BE2C (cell line): ENCODE measurements at regions not wholly inside any gene's neighbourhood (a gene's known extent, or its start where the extent isn't known, plus 50 kb on each side); places are given as distances from the start of the nearest gene placed in this dataset.

Experiments
- DNase-seq: peaks from one replicate; pipeline ENCODE4 v3.0.0-alpha.2; 2020
- H3K27me3 ChIP-seq: fragments of 250-450 bp; sonication (Bioruptor Pico); 2 replicates; pipeline ENCODE4 v1.5.1; 2020; ENCODE audit warnings: mild to moderate bottlenecking
- H3K36me3 ChIP-seq: fragments of 250-450 bp; sonication (Bioruptor Pico); 2 replicates; pipeline ENCODE4 v1.5.1; 2020; ENCODE audit warnings: mild to moderate bottlenecking
- H3K4me1 ChIP-seq: fragments of 250-450 bp; sonication (Bioruptor Pico); 2 replicates; pipeline ENCODE4 v1.5.1; 2020
- H3K4me3 ChIP-seq: 2 replicates; pipeline ENCODE4 v1.5.1; 2011; ENCODE audit warnings: low read depth, low read length
- H3K9me3 ChIP-seq: fragments of 250-450 bp; sonication (Bioruptor Pico); 2 replicates; pipeline ENCODE4 v1.5.1; 2020
- CTCF ChIP-seq: IDR thresholded peaks from 2 replicates; pipeline ENCODE4 v1.5.1; 2012; ENCODE audit warnings: mild to moderate bottlenecking, low read depth, low read length

- Histone ChIP-seq H3K9me3 (no peaks in the 10 kb centered on the region), H3K27me3 (no peaks in the 10 kb centered on the region), H3K4me3 (no peak overlapping the region), H3K4me1 (no peaks in the 10 kb centered on the region), H3K36me3 (no peaks in the 10 kb centered on the region)
- no peak for TF ChIP-seq CTCF
- no peak for DNase-seq
These were observed 140.4 kb downstream of the NFKBIZ start for GRCh38 chr3:101989578-101990200.

DNA sequence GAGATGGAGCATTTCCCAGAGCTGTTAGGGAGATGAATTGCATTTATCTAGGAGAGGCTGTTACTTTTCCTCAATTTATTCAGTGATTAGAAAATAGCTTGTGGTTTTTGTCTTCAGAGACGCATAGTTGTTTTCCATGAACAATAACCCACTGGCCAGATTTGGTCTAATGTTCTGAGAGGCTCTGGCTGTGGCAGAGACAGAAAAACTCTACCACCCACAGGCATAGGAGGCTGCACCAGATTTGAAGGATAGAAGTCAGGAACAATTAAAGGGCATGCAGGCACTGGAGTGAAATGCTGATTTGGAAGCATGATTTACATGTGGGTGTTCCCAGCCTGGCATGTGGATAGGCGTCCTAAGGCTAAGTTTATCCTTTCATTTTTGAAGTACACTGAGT lies 143.5 kb downstream of the NFKBIZ start:
- DNase-seq: no peak
- H3K27me3 ChIP-seq: no peaks in the 10 kb centered on the region
- H3K36me3 ChIP-seq: no peaks in the 10 kb centered on the region
- no peaks in the 10 kb centered on the region for H3K4me1 ChIP-seq
- H3K4me3 ChIP-seq: no peak overlapping the region
- TF ChIP-seq CTCF: no peak
- H3K9me3 ChIP-seq: no peaks in the 10 kb centered on the region

DNA sequence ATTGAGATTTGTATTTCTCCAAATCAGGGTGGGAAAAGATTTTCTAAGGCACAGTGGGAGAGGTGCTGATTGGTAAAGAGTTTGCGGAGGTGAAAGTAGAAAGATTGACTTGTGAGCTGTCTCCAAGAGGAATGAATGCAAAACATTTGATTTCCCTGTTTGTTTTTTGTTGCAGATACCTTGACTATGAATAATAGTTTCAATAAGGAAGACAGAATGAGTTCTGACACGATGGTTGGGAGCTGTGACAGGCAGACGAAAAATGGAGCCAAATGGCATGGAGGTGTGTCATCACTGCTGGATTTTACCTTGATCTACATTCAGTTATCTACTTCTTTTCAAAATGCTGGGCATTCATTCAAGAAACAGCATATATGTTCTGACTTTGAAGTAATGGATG lies 145.1 kb downstream of the NFKBIZ start:
- Histone ChIP-seq H3K4me3 (no peak overlapping the region), H3K4me1 (no peaks in the 10 kb centered on the region), H3K9me3 (no peaks in the 10 kb centered on the region), H3K36me3 (no peaks in the 10 kb centered on the region), H3K27me3 (no peaks in the 10 kb centered on the region)
- DNase-seq: no peak
- TF ChIP-seq CTCF: no peak

DNA sequence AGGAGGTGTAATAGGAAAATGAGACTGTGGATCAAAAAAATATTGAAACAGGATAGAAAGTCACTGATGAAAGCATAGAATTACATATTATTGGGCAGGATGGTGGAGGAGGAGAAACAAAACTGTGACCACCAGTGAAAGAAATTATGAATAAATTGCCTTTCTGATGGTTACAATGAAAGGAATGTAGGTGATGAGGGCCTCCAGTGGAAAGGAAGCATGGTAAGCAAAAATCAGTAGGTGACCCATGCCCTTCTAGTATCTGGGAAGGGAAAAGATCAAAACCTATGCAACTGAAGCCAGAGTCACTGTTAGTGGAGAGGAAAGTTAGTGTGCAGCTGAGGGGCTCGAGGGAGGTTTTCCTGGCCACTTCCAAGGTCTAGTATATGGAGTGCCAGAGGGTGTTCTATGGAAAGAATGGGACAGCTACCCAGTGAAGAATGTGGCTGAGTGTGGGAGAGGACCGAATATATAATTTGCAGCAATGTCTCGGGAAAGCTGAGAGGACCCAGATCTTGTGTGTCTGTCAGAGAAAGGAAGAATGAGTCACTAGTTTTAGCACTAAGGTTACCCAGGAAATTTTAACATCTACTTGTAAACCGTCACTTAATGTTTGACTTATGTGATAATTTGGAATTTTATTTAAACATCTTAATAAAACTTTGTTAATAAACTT lies 146.2 kb downstream of the NFKBIZ start:
- Histone ChIP-seq H3K36me3 (no peaks in the 10 kb centered on the region), H3K4me3 (no peak overlapping the region), H3K27me3 (no peaks in the 10 kb centered on the region), H3K4me1 (no peaks in the 10 kb centered on the region), H3K9me3 (no peaks in the 10 kb centered on the region)
- DNase-seq: no peak
- no peak for TF ChIP-seq CTCF

- Histone ChIP-seq H3K4me1 (no peaks in the 10 kb centered on the region), H3K4me3 (no peak overlapping the region), H3K27me3 (no peaks in the 10 kb centered on the region), H3K36me3 (no peaks in the 10 kb centered on the region), H3K9me3 (no peaks in the 10 kb centered on the region)
- DNase-seq: no peak
- TF ChIP-seq CTCF: no peak
These were observed 147.5 kb downstream of the NFKBIZ start for GRCh38 chr3:101996832-101997231.

DNA sequence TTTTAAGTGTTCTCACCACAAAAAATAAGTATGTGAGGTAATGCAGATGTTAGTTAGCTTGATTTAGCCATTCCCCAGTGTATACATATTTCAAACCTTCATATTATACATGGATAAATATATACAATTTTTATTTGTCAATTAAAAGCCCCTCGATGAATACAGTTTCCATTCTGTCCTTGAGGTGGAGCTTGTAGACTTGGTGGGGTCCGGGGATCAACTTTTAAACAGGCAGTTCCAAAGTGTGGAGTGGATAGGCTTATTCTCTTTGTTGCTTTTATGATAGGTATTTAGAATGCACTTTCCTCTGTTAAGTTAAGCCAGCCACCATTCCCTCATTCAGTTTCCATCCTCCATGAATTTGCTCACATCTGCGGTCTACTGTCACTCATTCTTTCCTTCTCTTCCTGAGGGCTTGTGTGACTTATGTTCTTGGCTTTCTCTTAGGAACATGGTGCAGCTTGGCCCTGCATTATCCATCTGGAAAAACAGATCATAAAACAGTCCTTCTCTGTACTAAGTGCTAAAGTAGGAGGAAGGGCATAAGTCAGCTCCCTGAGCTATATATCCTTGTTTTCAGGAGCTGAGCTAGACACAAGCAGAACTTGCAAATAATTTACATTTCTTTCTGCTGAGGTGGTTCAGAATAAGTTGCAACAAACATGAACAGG lies 149.1 kb downstream of the NFKBIZ start:
- DNase-seq: no peak
- Histone ChIP-seq H3K4me3 (no peak overlapping the region), H3K4me1 (no peaks in the 10 kb centered on the region), H3K36me3 (no peaks in the 10 kb centered on the region), H3K27me3 (no peaks in the 10 kb centered on the region), H3K9me3 (no peaks in the 10 kb centered on the region)
- TF ChIP-seq CTCF: peak; percentile 35
